ENCODE measurements at regions not wholly inside any gene's neighbourhood (a gene's known extent, or its start where the extent isn't known, plus 50 kb on each side); places are given as distances from the start of the nearest gene placed in this dataset.

DNA sequence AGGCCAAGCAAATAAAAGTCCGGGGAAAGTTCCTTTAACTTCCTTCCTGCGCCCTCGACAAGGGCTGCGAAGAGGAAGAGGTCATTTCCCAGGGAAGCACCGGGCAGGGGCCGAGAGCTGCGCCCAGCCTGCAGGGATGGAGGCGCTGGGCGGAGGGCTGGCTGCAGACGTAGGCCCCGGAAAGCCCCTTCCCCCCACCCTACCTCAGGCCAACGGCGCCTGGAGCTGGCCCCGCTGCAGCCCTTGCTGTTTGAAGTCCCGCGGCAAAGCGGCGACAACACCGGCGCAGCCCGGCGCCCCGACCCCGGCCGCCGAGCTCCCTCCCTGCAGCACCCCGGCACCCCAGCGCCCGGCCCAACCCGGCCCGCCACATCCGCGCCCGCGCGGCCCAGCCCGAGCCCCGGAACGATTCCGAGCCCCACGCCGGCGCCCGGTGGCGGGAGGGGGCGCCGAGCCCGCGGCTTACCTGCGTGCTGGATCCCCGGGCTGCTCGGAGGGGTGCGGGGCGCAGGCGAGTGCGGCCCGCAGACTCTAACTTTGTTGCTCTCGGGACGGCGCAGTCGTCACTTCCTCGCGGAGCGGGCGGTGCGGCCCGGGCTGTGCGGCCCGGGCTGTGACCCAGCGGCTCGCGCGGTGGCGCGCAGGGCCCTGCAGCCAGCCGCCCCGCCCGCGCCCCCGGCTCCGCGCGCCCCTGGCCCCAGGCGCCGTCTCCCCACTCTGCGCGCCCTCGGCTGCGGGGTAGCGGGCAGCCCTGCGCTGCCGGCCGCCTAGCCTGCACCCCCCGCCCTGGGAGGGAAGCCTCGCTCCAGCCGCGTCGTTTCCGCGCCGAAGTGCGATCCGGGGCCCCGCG is 64.8 kb upstream of the PTGR2 start (continued):
- TF ChIP-seq, protein P1, sequence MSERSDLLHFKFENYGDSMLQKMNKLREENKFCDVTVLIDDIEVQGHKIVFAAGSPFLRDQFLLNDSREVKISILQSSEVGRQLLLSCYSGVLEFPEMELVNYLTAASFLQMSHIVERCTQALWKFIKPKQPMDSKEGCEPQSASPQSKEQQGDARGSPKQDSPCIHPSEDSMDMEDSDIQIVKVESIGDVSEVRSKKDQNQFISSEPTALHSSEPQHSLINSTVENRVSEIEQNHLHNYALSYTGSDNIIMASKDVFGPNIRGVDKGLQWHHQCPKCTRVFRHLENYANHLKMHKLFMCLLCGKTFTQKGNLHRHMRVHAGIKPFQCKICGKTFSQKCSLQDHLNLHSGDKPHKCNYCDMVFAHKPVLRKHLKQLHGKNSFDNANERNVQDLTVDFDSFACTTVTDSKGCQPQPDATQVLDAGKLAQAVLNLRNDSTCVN (tag by site-specific recombination; optimal IDR thresholded peaks at IDR 0.05), result peak; percentile 57
- TF ChIP-seq ZNF394 (tag by site-specific recombination; IDR thresholded peaks at IDR 0.05; ENCODE audit: borderline replicate concordance), result no peak
- peak; percentile 52; the same call in 1 of the 2 replicates for TF ChIP-seq ZBTB8A (tag by site-specific recombination; IDR thresholded peaks at IDR 0.05)
- TF ChIP-seq, protein P2, sequence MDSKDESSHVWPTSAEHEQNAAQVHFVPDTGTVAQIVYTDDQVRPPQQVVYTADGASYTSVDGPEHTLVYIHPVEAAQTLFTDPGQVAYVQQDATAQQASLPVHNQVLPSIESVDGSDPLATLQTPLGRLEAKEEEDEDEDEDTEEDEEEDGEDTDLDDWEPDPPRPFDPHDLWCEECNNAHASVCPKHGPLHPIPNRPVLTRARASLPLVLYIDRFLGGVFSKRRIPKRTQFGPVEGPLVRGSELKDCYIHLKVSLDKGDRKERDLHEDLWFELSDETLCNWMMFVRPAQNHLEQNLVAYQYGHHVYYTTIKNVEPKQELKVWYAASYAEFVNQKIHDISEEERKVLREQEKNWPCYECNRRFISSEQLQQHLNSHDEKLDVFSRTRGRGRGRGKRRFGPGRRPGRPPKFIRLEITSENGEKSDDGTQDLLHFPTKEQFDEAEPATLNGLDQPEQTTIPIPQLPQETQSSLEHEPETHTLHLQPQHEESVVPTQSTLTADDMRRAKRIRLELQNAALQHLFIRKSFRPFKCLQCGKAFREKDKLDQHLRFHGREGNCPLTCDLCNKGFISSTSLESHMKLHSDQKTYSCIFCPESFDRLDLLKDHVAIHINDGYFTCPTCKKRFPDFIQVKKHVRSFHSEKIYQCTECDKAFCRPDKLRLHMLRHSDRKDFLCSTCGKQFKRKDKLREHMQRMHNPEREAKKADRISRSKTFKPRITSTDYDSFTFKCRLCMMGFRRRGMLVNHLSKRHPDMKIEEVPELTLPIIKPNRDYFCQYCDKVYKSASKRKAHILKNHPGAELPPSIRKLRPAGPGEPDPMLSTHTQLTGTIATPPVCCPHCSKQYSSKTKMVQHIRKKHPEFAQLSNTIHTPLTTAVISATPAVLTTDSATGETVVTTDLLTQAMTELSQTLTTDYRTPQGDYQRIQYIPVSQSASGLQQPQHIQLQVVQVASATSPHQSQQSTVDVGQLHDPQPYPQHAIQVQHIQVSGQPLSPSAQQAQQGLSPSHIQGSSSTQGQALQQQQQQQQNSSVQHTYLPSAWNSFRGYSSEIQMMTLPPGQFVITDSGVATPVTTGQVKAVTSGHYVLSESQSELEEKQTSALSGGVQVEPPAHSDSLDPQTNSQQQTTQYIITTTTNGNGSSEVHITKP (tag by site-specific recombination; IDR thresholded peaks at IDR 0.05), result 0 out of 2 replicates have a peak, but pooled peaks have one; percentile 8
- TF ChIP-seq TCF7L2 (IDR thresholded peaks at IDR 0.05; ENCODE audit: borderline replicate concordance, low read depth, low read length), result peak; percentile 44; the same call in 1 of the 2 replicates
- TF ChIP-seq ZNF416 (tag by site-specific recombination; IDR thresholded peaks at IDR 0.05), result no peak
- TF ChIP-seq GLI2 (tag by site-specific recombination; IDR thresholded peaks at IDR 0.05; ENCODE audit: borderline replicate concordance, low read depth), result no peak
- no peak for TF ChIP-seq ZNF776 (tag by site-specific recombination; IDR thresholded peaks at IDR 0.05; ENCODE audit: borderline replicate concordance)
- TF ChIP-seq, protein P3, sequence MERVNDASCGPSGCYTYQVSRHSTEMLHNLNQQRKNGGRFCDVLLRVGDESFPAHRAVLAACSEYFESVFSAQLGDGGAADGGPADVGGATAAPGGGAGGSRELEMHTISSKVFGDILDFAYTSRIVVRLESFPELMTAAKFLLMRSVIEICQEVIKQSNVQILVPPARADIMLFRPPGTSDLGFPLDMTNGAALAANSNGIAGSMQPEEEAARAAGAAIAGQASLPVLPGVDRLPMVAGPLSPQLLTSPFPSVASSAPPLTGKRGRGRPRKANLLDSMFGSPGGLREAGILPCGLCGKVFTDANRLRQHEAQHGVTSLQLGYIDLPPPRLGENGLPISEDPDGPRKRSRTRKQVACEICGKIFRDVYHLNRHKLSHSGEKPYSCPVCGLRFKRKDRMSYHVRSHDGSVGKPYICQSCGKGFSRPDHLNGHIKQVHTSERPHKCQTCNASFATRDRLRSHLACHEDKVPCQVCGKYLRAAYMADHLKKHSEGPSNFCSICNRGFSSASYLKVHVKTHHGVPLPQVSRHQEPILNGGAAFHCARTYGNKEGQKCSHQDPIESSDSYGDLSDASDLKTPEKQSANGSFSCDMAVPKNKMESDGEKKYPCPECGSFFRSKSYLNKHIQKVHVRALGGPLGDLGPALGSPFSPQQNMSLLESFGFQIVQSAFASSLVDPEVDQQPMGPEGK (tag by site-specific recombination; IDR thresholded peaks at IDR 0.05), result peak; percentile 34; the same call in 1 of the 2 replicates

DNA sequence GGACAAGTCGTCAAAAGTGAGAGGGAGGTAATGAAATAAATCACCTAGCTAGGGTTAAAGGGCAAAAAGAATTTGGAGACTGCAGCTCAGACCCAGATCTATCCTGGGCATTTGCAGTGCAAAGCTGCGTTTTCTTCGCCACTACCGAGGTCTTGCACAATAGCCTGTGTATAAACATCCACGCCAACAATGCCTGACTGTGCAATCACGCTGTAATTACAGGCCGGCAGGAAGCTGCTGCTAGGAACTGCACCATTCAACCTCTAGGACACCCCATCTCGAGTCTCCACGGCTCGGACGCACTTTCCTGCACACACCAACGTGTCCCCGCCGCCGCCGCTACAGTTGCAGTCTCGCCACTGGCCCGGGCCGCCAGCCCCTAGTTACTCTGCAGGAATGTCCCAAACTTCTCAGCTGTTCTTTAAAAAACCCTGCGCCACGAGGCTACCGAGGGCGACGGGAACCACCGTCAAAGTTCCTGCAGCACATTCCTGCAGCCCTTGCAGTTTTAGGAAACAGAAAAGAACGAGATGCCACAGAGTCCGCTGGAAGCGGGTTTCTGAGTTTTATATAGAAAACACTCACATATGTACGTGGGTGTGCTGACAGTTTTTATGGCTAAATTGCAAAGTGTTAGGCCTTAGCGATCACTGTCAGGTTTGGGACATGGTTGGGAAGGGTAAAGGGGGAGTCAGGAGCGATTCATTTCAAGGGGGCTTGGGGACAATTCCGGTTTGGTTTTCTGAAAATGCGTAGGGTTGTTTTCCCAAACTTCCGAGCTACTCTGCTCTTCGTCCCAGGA is 65.6 kb upstream of the PTGR2 start:
- ChIA-PET POLR2A (interaction anchor here (0.6 to 5.9 kb wide), 15 partner anchors 9 to 114 kb away, joined by 3 to 52 read pairs (median 4); partner anchors contain the start of genes PTGR2 and ZNF410), CTCF (interaction anchor here (1.0 to 2.5 kb wide), 6 partner anchors 10 to 58 kb away, joined by 3 to 11 read pairs (median 4); no protein-coding TSS in a partner anchor)
- Histone ChIP-seq H3K4me1 (ENCODE audit: control insufficient read depth, insufficient read depth, low read length) (peaks cover 18% of the 10 kb centered on the region), H3K9me3 (ENCODE audit: control insufficient read depth, insufficient read depth, low read depth, low read length) (no peaks in the 10 kb centered on the region), H3K36me3 (ENCODE audit: control insufficient read depth in 2 of 2, insufficient read depth in 1 of 2, low read length in 2 of 2) (no peaks in the 10 kb centered on the region), H3K4me3 (ENCODE audit: low read depth, low read length) (peak overlapping the region; percentile 71), H3K27ac (ENCODE audit: extremely low read depth, low read depth, low read length) (peak overlapping the region; percentile 97)
- TF ChIP-seq ZNF624 (tag by site-specific recombination; IDR thresholded peaks at IDR 0.05) (no peak), HOXD13 (CRISPR knock-in tag; IDR thresholded peaks at IDR 0.05; ENCODE audit: borderline replicate concordance) (no peak), ZEB2 (tag by site-specific recombination; IDR thresholded peaks at IDR 0.05) (peak; percentile 90), ZNF341 (tag by site-specific recombination; IDR thresholded peaks at IDR 0.05; ENCODE audit: low read depth) (peak; percentile 70), ZBTB8A (tag by site-specific recombination; IDR thresholded peaks at IDR 0.05) (peak; percentile 35; the same call in 1 of the 2 replicates), ZFP37 (tag by site-specific recombination; IDR thresholded peaks at IDR 0.05) (0 out of 2 replicates have a peak, but pooled peaks have one; percentile 51), ZNF585B (tag by site-specific recombination; IDR thresholded peaks at IDR 0.05) (no peak), ZNF626 (tag by site-specific recombination; IDR thresholded peaks at IDR 0.05) (no peak), ZNF248 (tag by site-specific recombination; IDR thresholded peaks at IDR 0.05) (no peak)
- TF ChIP-seq, protein P4, sequence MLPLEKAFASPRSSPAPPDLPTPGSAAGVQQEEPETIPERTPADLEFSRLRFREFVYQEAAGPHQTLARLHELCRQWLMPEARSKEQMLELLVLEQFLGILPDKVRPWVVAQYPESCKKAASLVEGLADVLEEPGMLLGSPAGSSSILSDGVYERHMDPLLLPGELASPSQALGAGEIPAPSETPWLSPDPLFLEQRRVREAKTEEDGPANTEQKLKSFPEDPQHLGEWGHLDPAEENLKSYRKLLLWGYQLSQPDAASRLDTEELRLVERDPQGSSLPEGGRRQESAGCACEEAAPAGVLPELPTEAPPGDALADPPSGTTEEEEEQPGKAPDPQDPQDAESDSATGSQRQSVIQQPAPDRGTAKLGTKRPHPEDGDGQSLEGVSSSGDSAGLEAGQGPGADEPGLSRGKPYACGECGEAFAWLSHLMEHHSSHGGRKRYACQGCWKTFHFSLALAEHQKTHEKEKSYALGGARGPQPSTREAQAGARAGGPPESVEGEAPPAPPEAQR (tag by site-specific recombination; IDR thresholded peaks at IDR 0.05), result no peak
- TF ChIP-seq, protein P5, sequence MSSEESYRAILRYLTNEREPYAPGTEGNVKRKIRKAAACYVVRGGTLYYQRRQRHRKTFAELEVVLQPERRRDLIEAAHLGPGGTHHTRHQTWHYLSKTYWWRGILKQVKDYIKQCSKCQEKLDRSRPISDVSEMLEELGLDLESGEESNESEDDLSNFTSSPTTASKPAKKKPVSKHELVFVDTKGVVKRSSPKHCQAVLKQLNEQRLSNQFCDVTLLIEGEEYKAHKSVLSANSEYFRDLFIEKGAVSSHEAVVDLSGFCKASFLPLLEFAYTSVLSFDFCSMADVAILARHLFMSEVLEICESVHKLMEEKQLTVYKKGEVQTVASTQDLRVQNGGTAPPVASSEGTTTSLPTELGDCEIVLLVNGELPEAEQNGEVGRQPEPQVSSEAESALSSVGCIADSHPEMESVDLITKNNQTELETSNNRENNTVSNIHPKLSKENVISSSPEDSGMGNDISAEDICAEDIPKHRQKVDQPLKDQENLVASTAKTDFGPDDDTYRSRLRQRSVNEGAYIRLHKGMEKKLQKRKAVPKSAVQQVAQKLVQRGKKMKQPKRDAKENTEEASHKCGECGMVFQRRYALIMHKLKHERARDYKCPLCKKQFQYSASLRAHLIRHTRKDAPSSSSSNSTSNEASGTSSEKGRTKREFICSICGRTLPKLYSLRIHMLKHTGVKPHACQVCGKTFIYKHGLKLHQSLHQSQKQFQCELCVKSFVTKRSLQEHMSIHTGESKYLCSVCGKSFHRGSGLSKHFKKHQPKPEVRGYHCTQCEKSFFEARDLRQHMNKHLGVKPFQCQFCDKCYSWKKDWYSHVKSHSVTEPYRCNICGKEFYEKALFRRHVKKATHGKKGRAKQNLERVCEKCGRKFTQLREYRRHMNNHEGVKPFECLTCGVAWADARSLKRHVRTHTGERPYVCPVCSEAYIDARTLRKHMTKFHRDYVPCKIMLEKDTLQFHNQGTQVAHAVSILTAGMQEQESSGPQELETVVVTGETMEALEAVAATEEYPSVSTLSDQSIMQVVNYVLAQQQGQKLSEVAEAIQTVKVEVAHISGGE (tag by site-specific recombination; conservative IDR thresholded peaks at IDR 0.05; ENCODE audit: low read depth), result peak; percentile 69
